Activated T-helper 2 cell treated with anti-CD3 and anti-CD28 coated beads, Interferon-gamma antibody, Interleukin-2, Interleukin-4, amounts not matched to agents 10 μg/mL and 5 μg/mL and 100 μg/mL, durations not matched to agents 14 hours and 24 hours and 36 hours (primary cell): ENCODE measurements at regions not wholly inside any gene's neighbourhood (a gene's known extent, or its start where the extent isn't known, plus 50 kb on each side); places are given as distances from the start of the nearest gene placed in this dataset.
"Not testable (repeated sequence)": the region's sequence is repeated elsewhere in the genome, so short reads cannot be mapped to it uniquely, and the experiment has no call there.

Experiments used
- DNase-seq: peaks from one replicate; pipeline ENCODE4 v3.0.0; 2021; ENCODE audit warnings: low spot score
- H3K27ac Mint-ChIP-seq: one replicate; pipeline ENCODE4 v1.8.0; 2021; ENCODE audit warnings: mixed read lengths
- H3K27me3 Mint-ChIP-seq: one replicate; pipeline ENCODE4 v1.8.0; 2021; ENCODE audit warnings: low read depth, mixed read lengths
- H3K36me3 Mint-ChIP-seq: one replicate; pipeline ENCODE4 v1.8.0; 2021; ENCODE audit warnings: low read depth, mixed read lengths
- H3K4me1 Mint-ChIP-seq: one replicate; pipeline ENCODE4 v1.8.0; 2021; ENCODE audit warnings: low read depth, mixed read lengths
- H3K4me3 Mint-ChIP-seq: one replicate; pipeline ENCODE4 v1.8.0; 2021; ENCODE audit warnings: low read depth, mild to moderate bottlenecking, moderate library complexity, mixed read lengths
- H3K9me3 Mint-ChIP-seq: one replicate; pipeline ENCODE4 v1.8.0; 2021; ENCODE audit warnings: mixed read lengths
- intact Hi-C: fragments of 100-400 bp; cut with micrococcal nuclease; formaldehyde crosslinking; loops from one replicate; pipeline ENCODE4 v1.15.1; 2023

GRCh38 chr10:8688881-8689280 lies 634.4 kb downstream of the GATA3 start:
- Mint-ChIP-seq H3K4me3 (no peak overlapping the region), H3K27ac (no peak overlapping the region), H3K36me3 (no peaks in the 10 kb centered on the region), H3K4me1 (no peaks in the 10 kb centered on the region), H3K9me3 (peaks cover 5% of the 10 kb centered on the region), H3K27me3 (no peaks in the 10 kb centered on the region)
- no peak for DNase-seq
- intact Hi-C loops = no loop called here

- Mint-ChIP-seq H3K27me3 (no peaks in the 10 kb centered on the region), H3K4me3 (no peak overlapping the region), H3K4me1 (no peaks in the 10 kb centered on the region), H3K36me3 (peaks cover 4% of the 10 kb centered on the region), H3K9me3 (peaks cover 11% of the 10 kb centered on the region), H3K27ac (no peak overlapping the region)
- intact Hi-C loops = no loop called here
- no peak for DNase-seq
Observed at GRCh38 chr10:8691498-8692017, 637.1 kb downstream of the GATA3 start.

DNA sequence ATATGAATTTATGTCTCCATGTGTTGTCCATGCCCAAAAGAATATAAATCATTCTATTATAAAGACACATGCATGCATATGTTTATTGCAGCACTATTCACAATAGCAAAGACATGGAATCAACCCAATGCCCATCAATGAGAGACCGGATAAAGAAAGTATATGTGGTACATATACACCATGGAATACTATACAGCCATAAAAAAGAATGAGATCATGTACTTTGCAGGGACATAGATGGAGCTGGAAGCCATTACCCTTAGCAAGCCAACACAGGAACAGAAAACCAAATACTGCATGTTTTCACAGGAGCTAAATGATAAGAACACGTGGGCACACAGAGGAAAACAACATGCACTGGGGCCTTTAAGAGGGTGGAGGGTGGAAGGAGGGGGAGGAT lies 639.1 kb downstream of the GATA3 start:
- H3K4me3 Mint-ChIP-seq, intact Hi-C loops, H3K36me3 Mint-ChIP-seq, H3K4me1 Mint-ChIP-seq, H3K27me3 Mint-ChIP-seq, H3K27ac Mint-ChIP-seq, DNase-seq: not testable (repeated sequence)
- H3K9me3 Mint-ChIP-seq = peaks cover 11% of the 10 kb centered on the region

- Mint-ChIP-seq H3K9me3 (peaks cover 20% of the 10 kb centered on the region), H3K4me3 (no peak overlapping the region), H3K36me3 (peaks cover 4% of the 10 kb centered on the region), H3K27ac (no peak overlapping the region), H3K27me3 (no peaks in the 10 kb centered on the region), H3K4me1 (peaks cover 3% of the 10 kb centered on the region)
- intact Hi-C loops = no loop called here
- no peak for DNase-seq
Observed at GRCh38 chr10:8696746-8697145, 642.3 kb downstream of the GATA3 start.

- no peak overlapping the region for H3K27ac Mint-ChIP-seq
- H3K4me1 Mint-ChIP-seq = peaks cover 5% of the 10 kb centered on the region
- H3K36me3 Mint-ChIP-seq = no peaks in the 10 kb centered on the region
- H3K27me3 Mint-ChIP-seq = no peaks in the 10 kb centered on the region
- no peak for DNase-seq
- intact Hi-C loops = no loop called here
- peaks cover 9% of the 10 kb centered on the region for H3K9me3 Mint-ChIP-seq
- no peak overlapping the region for H3K4me3 Mint-ChIP-seq
Observed at GRCh38 chr10:8700689-8701088, 646.2 kb downstream of the GATA3 start.

- Mint-ChIP-seq H3K36me3 (no peaks in the 10 kb centered on the region), H3K27me3 (no peaks in the 10 kb centered on the region), H3K4me1 (peaks cover 5% of the 10 kb centered on the region), H3K9me3 (peaks cover 9% of the 10 kb centered on the region), H3K4me3 (no peak overlapping the region), H3K27ac (no peak overlapping the region)
- intact Hi-C loops = no loop called here
- no peak for DNase-seq
Observed at GRCh38 chr10:8702181-8702580, 647.7 kb downstream of the GATA3 start.

DNA sequence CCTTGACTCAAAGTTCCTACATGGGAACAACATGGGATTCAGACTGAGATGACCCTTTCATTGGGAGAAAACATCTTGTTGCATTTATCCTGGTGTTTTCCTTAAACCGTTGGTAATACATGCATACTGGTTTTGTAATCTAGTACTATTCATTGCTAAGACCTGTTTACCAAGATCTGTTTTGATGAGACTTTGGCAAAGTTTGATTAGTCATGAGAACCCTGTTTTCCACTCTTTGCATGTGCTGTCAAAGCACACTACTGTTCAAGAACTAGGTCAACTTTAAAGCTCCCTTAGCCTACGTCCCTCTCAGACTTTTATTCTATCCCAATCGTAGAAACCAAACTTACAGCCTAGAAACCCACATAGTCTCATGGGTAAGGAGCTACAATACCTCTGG lies 650.9 kb downstream of the GATA3 start:
- Mint-ChIP-seq H3K27me3 (no peaks in the 10 kb centered on the region), H3K36me3 (no peaks in the 10 kb centered on the region), H3K9me3 (no peaks in the 10 kb centered on the region), H3K27ac (no peak overlapping the region), H3K4me3 (no peak overlapping the region), H3K4me1 (peaks cover 2% of the 10 kb centered on the region)
- intact Hi-C loops = no loop called here
- no peak for DNase-seq

DNA sequence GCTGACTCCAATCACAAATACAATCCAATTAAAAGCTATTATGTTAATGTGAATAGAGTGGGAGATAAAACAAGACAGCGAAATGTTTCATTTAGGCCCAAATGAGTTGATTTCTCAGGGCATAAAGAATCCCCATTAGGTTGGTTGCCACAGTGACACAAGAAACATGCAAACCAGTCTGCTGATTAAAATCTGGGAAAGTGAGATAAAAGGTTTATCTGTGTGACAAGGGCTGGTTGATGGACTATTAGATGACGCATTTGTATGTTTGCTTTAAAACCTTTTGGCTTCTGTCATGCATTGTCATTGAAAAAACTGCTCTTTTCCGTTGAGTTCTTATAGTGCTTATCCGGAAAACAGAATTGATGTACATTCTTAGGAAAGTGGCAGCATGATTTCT lies 658.2 kb downstream of the GATA3 start:
- Mint-ChIP-seq H3K4me3 (no peak overlapping the region), H3K27me3 (no peaks in the 10 kb centered on the region), H3K4me1 (no peaks in the 10 kb centered on the region), H3K36me3 (no peaks in the 10 kb centered on the region), H3K9me3 (peaks cover 15% of the 10 kb centered on the region), H3K27ac (no peak overlapping the region)
- intact Hi-C loops = no loop called here
- no peak for DNase-seq

DNA sequence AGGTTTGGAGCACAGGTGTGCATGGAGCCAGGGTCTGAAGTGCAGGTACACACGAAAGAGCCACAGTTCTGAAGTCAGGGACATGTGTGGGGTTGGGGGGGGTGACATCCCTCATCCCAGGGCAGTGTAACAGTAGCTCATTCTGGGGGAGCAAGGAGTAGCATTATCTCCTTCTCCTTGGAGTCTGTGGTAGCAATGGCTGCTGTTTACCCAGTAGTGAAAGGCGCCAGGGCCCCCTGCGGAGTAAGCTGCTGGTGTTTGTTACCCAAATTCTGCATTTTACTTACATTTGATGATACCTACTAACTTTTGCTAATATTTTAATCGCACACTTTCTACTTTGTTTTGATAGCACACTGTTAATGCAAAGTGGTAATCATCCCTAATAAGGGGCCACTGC lies 665.5 kb downstream of the GATA3 start:
- no peaks in the 10 kb centered on the region for H3K4me1 Mint-ChIP-seq
- no peak overlapping the region for H3K27ac Mint-ChIP-seq
- H3K27me3 Mint-ChIP-seq = no peaks in the 10 kb centered on the region
- peaks cover 58% of the 10 kb centered on the region for H3K9me3 Mint-ChIP-seq
- intact Hi-C loops = no loop called here
- peaks cover 10% of the 10 kb centered on the region for H3K36me3 Mint-ChIP-seq
- no peak overlapping the region for H3K4me3 Mint-ChIP-seq
- no peak for DNase-seq

- Mint-ChIP-seq H3K9me3 (peaks cover 52% of the 10 kb centered on the region), H3K4me3 (no peak overlapping the region), H3K27ac (no peak overlapping the region), H3K36me3 (peaks cover 10% of the 10 kb centered on the region), H3K27me3 (no peaks in the 10 kb centered on the region), H3K4me1 (peaks cover 10% of the 10 kb centered on the region)
- intact Hi-C loops = no loop called here
- no peak for DNase-seq
Observed at GRCh38 chr10:8721650-8722049, 667.2 kb downstream of the GATA3 start.

GRCh38 chr10:8722835-8723234 lies 668.3 kb downstream of the GATA3 start:
- peaks cover 12% of the 10 kb centered on the region for H3K4me1 Mint-ChIP-seq
- no peak for DNase-seq
- intact Hi-C loops = no loop called here
- H3K27me3 Mint-ChIP-seq = no peaks in the 10 kb centered on the region
- peaks cover 47% of the 10 kb centered on the region for H3K9me3 Mint-ChIP-seq
- H3K27ac Mint-ChIP-seq = no peak overlapping the region
- no peak overlapping the region for H3K4me3 Mint-ChIP-seq
- H3K36me3 Mint-ChIP-seq = peaks cover 10% of the 10 kb centered on the region

DNA sequence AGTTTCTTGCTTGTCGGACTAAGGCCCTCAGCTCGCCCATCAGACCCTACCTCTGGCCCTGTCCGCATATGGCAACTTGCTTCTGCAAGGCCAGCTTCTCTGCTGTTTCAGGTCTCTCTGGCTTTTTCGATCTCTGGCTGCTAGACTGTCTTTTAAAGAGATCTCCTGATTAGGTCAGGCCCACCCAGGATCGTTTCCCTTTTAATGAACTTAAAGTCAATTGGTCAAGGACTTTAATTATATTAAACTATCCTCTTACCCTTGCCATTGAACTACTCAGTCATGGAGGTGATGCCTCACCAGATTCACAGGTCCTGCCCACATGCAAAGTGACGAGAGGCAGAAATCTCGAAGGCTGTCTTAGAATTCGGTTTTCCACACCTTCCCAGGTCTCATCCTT lies 670.9 kb downstream of the GATA3 start:
- Mint-ChIP-seq H3K4me1 (peaks cover 14% of the 10 kb centered on the region), H3K36me3 (no peaks in the 10 kb centered on the region), H3K27me3 (no peaks in the 10 kb centered on the region), H3K9me3 (peaks cover 31% of the 10 kb centered on the region), H3K27ac (no peak overlapping the region), H3K4me3 (no peak overlapping the region)
- no peak for DNase-seq
- intact Hi-C loops = no loop called here

DNA sequence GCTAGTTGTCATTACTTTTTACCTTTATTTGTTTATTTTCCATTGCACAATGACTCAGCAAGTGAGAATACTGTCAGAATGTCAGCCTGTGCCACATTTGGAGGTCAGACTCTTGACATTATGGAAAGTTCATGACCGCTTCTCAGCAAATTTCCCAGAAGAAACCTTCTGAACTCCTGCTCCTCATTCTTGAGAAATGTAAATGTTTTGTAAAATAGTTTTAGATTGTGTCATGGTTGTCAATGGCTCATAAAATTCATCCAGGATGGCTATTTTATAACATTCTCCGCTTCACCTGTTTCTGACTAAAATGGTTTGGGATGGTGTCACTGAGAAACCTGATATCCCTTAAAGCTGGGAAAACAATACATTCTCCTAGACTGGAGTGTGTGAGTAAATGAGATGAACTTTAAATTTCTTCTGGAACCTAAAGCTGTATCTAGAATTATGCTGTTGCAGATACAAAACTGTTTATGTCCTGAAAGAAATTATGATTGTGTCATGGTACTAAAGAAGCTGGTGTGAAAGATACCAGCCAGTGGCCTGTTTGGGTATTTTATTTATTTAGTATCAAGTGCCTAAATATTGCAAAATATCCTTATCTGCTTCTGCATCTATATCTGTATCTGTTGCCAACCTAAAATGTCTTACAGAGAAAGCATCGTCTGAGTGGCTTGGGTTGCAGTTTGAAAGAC lies 671.7 kb downstream of the GATA3 start:
- H3K27me3 Mint-ChIP-seq = no peaks in the 10 kb centered on the region
- peak overlapping the region; percentile 42 for H3K27ac Mint-ChIP-seq
- H3K4me1 Mint-ChIP-seq = peaks cover 14% of the 10 kb centered on the region
- no peak overlapping the region for H3K4me3 Mint-ChIP-seq
- DNase-seq = no peak
- peaks cover 31% of the 10 kb centered on the region for H3K9me3 Mint-ChIP-seq
- H3K36me3 Mint-ChIP-seq = no peaks in the 10 kb centered on the region
- intact Hi-C loops = no loop called here

- no peak overlapping the region for H3K27ac Mint-ChIP-seq
- H3K27me3 Mint-ChIP-seq = no peaks in the 10 kb centered on the region
- peaks cover 27% of the 10 kb centered on the region for H3K9me3 Mint-ChIP-seq
- H3K4me3 Mint-ChIP-seq = no peak overlapping the region
- no peaks in the 10 kb centered on the region for H3K36me3 Mint-ChIP-seq
- intact Hi-C loops = no loop called here
- no peak for DNase-seq
- H3K4me1 Mint-ChIP-seq = peaks cover 14% of the 10 kb centered on the region
Observed at GRCh38 chr10:8726779-8727084, 672.2 kb downstream of the GATA3 start.
